IMR-90 (cell line): ENCODE measurements at regions not wholly inside any gene's neighbourhood (a gene's known extent, or its start where the extent isn't known, plus 50 kb on each side); places are given as distances from the start of the nearest gene placed in this dataset.

Source experiments
- BHLHE40 ChIP-seq: fragments of 150-350 bp; IDR thresholded peaks from 2 replicates; pipeline ENCODE4 v1.6.1; 2016; ENCODE audit warnings: mild to moderate bottlenecking, low read depth, low read length
- CEBPB ChIP-seq: IDR thresholded peaks from 2 replicates; pipeline ENCODE4 v1.6.1; 2012; ENCODE audit warnings: low read depth, low read length, improper control_type of control experiment
- FOS ChIP-seq: fragments of 150-350 bp; IDR thresholded peaks from 2 replicates; pipeline ENCODE4 v1.6.1; 2016; ENCODE audit warnings: low read depth, low read length
- MAFK ChIP-seq: IDR thresholded peaks from 2 replicates; pipeline ENCODE4 v1.6.1; 2012; ENCODE audit warnings: low read depth, low read length, improper control_type of control experiment
- NFE2L2 ChIP-seq: fragments of 150-350 bp; IDR thresholded peaks from 2 replicates; pipeline ENCODE4 v1.6.1; 2016; ENCODE audit warnings: low read depth, mild to moderate bottlenecking, low read length
- POLR2A ChIP-seq: IDR thresholded peaks from 2 replicates; pipeline ENCODE4 v1.6.1; 2012; ENCODE audit warnings: mild to moderate bottlenecking, low read depth, low read length
- RAD21 ChIP-seq: IDR thresholded peaks from 2 replicates; pipeline ENCODE4 v1.6.1; 2012; ENCODE audit warnings: low read length, improper control_type of control experiment
- RCOR1 ChIP-seq: IDR thresholded peaks from 2 replicates; pipeline ENCODE4 v1.6.1; 2012; ENCODE audit warnings: mild to moderate bottlenecking, low read length, improper control_type of control experiment; ENCODE audit not compliant: insufficient replicate concordance
- RFX5 ChIP-seq: IDR thresholded peaks from 2 replicates; pipeline ENCODE4 v1.8.0; 2012; ENCODE audit warnings: low read depth, mild to moderate bottlenecking, low read length, moderate library complexity
- TF ChIP-seq, protein P1 (sequence below): conservative IDR thresholded peaks from 2 replicates; pipeline ENCODE4 v1.5.1; 2012; ENCODE audit warnings: mild to moderate bottlenecking, low read depth, low read length, improper control_type of control experiment
- TF ChIP-seq, protein P2 (sequence below): fragments of 150-350 bp; IDR thresholded peaks from 2 replicates; pipeline ENCODE4 v1.6.1; 2016; ENCODE audit warnings: low read depth, mild to moderate bottlenecking, low read length, moderate library complexity, borderline replicate concordance

DNA sequence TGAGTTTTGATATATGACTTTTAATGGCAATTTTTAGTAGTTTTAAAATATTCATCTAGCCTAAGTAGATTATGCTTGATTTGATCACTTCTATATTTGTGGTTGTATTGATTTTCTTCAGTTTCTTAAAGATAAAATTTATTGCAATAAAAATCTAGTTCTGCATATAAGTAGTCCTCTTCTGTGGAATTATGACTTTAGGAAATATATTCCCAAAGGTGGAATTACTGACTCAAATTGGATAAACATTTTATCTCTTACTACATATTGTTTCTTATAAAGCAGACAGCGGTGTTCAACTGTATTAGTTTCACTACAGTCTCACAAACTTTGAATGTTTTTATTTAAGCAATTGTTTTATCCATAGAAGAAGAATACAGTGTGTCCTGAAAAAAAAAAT is 883.0 kb upstream of the SEMA6A start:
- TF ChIP-seq, protein P1, sequence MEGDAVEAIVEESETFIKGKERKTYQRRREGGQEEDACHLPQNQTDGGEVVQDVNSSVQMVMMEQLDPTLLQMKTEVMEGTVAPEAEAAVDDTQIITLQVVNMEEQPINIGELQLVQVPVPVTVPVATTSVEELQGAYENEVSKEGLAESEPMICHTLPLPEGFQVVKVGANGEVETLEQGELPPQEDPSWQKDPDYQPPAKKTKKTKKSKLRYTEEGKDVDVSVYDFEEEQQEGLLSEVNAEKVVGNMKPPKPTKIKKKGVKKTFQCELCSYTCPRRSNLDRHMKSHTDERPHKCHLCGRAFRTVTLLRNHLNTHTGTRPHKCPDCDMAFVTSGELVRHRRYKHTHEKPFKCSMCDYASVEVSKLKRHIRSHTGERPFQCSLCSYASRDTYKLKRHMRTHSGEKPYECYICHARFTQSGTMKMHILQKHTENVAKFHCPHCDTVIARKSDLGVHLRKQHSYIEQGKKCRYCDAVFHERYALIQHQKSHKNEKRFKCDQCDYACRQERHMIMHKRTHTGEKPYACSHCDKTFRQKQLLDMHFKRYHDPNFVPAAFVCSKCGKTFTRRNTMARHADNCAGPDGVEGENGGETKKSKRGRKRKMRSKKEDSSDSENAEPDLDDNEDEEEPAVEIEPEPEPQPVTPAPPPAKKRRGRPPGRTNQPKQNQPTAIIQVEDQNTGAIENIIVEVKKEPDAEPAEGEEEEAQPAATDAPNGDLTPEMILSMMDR: no peak
- TF ChIP-seq RFX5 (no peak), POLR2A (no peak), FOS (no peak), RCOR1 (no peak), CEBPB (no peak), BHLHE40 (no peak), NFE2L2 (no peak), RAD21 (no peak), MAFK (no peak)
- TF ChIP-seq, protein P2, sequence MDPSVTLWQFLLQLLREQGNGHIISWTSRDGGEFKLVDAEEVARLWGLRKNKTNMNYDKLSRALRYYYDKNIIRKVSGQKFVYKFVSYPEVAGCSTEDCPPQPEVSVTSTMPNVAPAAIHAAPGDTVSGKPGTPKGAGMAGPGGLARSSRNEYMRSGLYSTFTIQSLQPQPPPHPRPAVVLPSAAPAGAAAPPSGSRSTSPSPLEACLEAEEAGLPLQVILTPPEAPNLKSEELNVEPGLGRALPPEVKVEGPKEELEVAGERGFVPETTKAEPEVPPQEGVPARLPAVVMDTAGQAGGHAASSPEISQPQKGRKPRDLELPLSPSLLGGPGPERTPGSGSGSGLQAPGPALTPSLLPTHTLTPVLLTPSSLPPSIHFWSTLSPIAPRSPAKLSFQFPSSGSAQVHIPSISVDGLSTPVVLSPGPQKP: no peak
